ENCODE measurements at regions not wholly inside any gene's neighbourhood (a gene's known extent, or its start where the extent isn't known, plus 50 kb on each side); places are given as distances from the start of the nearest gene placed in this dataset.

DNA sequence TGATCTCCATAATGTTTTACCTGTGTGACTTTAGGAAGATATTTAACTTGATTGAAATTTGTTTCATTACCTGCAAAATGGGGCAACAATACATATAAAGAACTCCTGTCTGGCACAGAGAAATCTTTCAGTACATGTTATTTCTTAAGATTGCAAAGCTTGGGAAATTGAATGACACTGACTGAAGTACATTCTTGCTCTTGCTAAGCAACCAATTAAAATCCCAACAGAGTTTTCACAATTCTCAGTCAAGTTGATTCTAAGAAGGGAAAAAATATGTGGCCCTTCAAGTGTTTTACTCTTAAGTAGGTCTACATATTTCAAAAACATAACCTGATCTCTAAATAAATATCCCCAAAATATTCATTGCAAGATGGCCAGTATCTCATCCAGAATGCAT is 2187.0 kb upstream of the ACO1 start:
- Histone ChIP-seq H4K91ac (ENCODE audit: low read length) (no peak overlapping the region), H3K4ac (ENCODE audit: low read depth in 1 of 2, low read length in 2 of 2) (no peak overlapping the region), H3K9ac (ENCODE audit: low read length) (no peak overlapping the region), H2AK5ac (ENCODE audit: low read length, severe bottlenecking) (no peak overlapping the region), H3K27me3 (ENCODE audit: control insufficient read depth in 1 of 2, insufficient read depth in 1 of 2, low read length in 2 of 2) (no peaks in the 10 kb centered on the region), H3K27ac (ENCODE audit: low read length, poor library complexity, severe bottlenecking) (no peak overlapping the region), H2BK120ac (ENCODE audit: low read depth, low read length) (no peak overlapping the region), H3K4me2 (ENCODE audit: low read length, poor library complexity, severe bottlenecking) (no peak overlapping the region), H2BK5ac (ENCODE audit: low read depth, low read length, poor library complexity, severe bottlenecking) (no peak overlapping the region), H3K14ac (ENCODE audit: low read length in 2 of 2) (no peak overlapping the region), H2BK12ac (ENCODE audit: low read length in 2 of 2) (no peak overlapping the region), H2AFZ (ENCODE audit: low read depth, low read length) (no peak overlapping the region), H3K79me1 (replicated peaks; ENCODE audit: low read length, poor library complexity, severe bottlenecking) (no peaks in the 10 kb centered on the region), H3K18ac (ENCODE audit: low read depth in 1 of 2, low read length in 2 of 2) (no peak overlapping the region), H3K23ac (ENCODE audit: low read length in 2 of 2) (no peak overlapping the region), H3K4me1 (ENCODE audit: control insufficient read depth, insufficient read depth, low read depth, low read length) (no peaks in the 10 kb centered on the region), H3K9me3 (ENCODE audit: control insufficient read depth, low read length) (no peaks in the 10 kb centered on the region), H4K8ac (ENCODE audit: low read length) (no peak overlapping the region), H3K36me3 (ENCODE audit: control insufficient read depth in 1 of 2, insufficient read depth in 2 of 2, low read depth in 1 of 2, low read length in 2 of 2) (no peaks in the 10 kb centered on the region), H3K4me3 (ENCODE audit: insufficient read depth in 1 of 2, low read depth in 1 of 2, low read length in 2 of 2) (no peak overlapping the region), H2BK15ac (ENCODE audit: low read depth, poor library complexity, severe bottlenecking) (no peak overlapping the region)
- no peak for DNase-seq

DNA sequence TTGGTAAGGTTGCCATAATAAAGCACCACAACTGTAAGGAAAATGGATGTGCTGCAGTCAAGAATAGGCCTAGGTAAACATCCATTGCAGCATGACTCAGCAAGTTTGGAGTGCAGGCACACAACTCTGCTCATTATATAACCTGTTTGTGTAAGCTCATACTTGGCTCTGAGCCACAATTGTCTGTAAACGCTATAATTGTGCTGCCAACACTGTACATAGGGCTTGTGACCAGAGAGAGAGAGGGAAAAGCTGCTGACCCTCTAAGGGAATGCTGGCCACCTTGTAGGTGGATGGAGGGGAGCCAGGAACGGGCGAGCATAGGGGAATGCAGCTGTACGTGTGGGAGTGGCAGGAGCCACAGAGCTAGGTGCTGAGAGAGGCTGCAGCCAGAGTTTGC is 2186.5 kb upstream of the ACO1 start:
- no peak overlapping the region for H2AFZ ChIP-seq (ENCODE audit: low read depth, low read length)
- H3K4me2 ChIP-seq (ENCODE audit: low read length, poor library complexity, severe bottlenecking) = no peak overlapping the region
- 85% methylated on average over 3 of the region's 4 CpGs for WGBS
- no peak overlapping the region for H2BK5ac ChIP-seq (ENCODE audit: low read depth, low read length, poor library complexity, severe bottlenecking)
- no peak overlapping the region for H3K4ac ChIP-seq (ENCODE audit: low read depth in 1 of 2, low read length in 2 of 2)
- H3K18ac ChIP-seq (ENCODE audit: low read depth in 1 of 2, low read length in 2 of 2) = no peak overlapping the region
- no peak overlapping the region for H2BK120ac ChIP-seq (ENCODE audit: low read depth, low read length)
- no peaks in the 10 kb centered on the region for H3K79me1 ChIP-seq (replicated peaks; ENCODE audit: low read length, poor library complexity, severe bottlenecking)
- no peak overlapping the region for H2AK5ac ChIP-seq (ENCODE audit: low read length, severe bottlenecking)
- no peak overlapping the region for H2BK12ac ChIP-seq (ENCODE audit: low read length in 2 of 2)
- no peaks in the 10 kb centered on the region for H3K9me3 ChIP-seq (ENCODE audit: control insufficient read depth, low read length)
- no peaks in the 10 kb centered on the region for H3K27me3 ChIP-seq (ENCODE audit: control insufficient read depth in 1 of 2, insufficient read depth in 1 of 2, low read length in 2 of 2)
- H3K14ac ChIP-seq (ENCODE audit: low read length in 2 of 2) = no peak overlapping the region
- DNase-seq = no peak
- H3K27ac ChIP-seq (ENCODE audit: low read length, poor library complexity, severe bottlenecking) = no peak overlapping the region
- H3K23ac ChIP-seq (ENCODE audit: low read length in 2 of 2) = no peak overlapping the region
- no peak overlapping the region for H2BK15ac ChIP-seq (ENCODE audit: low read depth, poor library complexity, severe bottlenecking)
- no peak overlapping the region for H4K8ac ChIP-seq (ENCODE audit: low read length)
- H4K91ac ChIP-seq (ENCODE audit: low read length) = no peak overlapping the region
- H3K4me3 ChIP-seq (ENCODE audit: insufficient read depth in 1 of 2, low read depth in 1 of 2, low read length in 2 of 2) = no peak overlapping the region
- no peaks in the 10 kb centered on the region for H3K36me3 ChIP-seq (ENCODE audit: control insufficient read depth in 1 of 2, insufficient read depth in 2 of 2, low read depth in 1 of 2, low read length in 2 of 2)
- H3K4me1 ChIP-seq (ENCODE audit: control insufficient read depth, insufficient read depth, low read depth, low read length) = no peaks in the 10 kb centered on the region
- H3K9ac ChIP-seq (ENCODE audit: low read length) = no peak overlapping the region

DNA sequence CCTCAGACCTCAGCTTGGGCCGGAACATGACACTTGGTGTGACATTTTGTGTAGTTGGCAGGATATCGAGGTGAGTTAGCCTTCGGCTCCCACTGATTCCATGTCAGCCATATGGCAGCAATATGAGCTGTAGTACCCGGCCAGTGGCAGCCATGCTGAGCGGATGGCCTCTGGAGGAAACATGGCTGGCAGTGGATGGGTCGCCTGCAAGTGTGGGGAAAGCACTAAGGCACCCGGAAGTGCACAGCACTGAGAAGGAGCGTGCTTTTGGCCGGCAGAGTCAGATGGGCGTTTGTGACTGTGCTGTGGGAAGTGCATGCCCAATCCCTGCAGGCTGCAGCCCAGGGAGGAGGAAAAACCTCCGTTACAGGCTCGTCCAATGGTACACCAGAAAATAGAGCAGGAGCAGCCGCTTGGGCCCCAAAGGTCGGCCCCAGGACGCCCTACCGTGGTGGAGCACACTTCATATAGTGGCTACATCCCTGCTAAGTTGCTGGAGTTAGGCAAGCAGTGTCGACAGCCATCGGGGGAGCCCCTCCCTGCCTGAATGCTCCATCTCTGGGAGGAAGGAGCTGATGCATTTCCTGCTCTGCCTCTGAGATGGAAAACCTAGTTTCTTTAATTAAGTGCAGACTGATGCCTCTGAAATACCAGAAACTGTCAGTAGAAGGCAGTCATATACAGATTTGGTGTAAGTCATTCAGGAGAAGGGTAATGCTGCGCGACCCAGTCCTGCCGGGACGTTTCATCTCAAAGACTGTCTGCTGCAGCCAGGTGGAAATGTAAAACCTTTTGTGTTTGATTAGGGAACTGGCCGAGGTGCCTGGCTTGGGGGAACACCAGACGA is 2185.8 kb upstream of the ACO1 start:
- Histone ChIP-seq H3K18ac (ENCODE audit: low read depth in 1 of 2, low read length in 2 of 2) (no peak overlapping the region), H3K9ac (ENCODE audit: low read length) (no peak overlapping the region), H2BK15ac (ENCODE audit: low read depth, poor library complexity, severe bottlenecking) (no peak overlapping the region), H2BK5ac (ENCODE audit: low read depth, low read length, poor library complexity, severe bottlenecking) (no peak overlapping the region), H3K4me1 (ENCODE audit: control insufficient read depth, insufficient read depth, low read depth, low read length) (no peaks in the 10 kb centered on the region), H3K14ac (ENCODE audit: low read length in 2 of 2) (no peak overlapping the region), H3K27ac (ENCODE audit: low read length, poor library complexity, severe bottlenecking) (no peak overlapping the region), H2BK12ac (ENCODE audit: low read length in 2 of 2) (no peak overlapping the region), H3K4ac (ENCODE audit: low read depth in 1 of 2, low read length in 2 of 2) (no peak overlapping the region), H3K9me3 (ENCODE audit: control insufficient read depth, low read length) (no peaks in the 10 kb centered on the region), H4K8ac (ENCODE audit: low read length) (no peak overlapping the region), H2AK5ac (ENCODE audit: low read length, severe bottlenecking) (no peak overlapping the region), H2AFZ (ENCODE audit: low read depth, low read length) (no peak overlapping the region), H3K4me2 (ENCODE audit: low read length, poor library complexity, severe bottlenecking) (no peak overlapping the region), H3K36me3 (ENCODE audit: control insufficient read depth in 1 of 2, insufficient read depth in 2 of 2, low read depth in 1 of 2, low read length in 2 of 2) (no peaks in the 10 kb centered on the region), H3K79me1 (replicated peaks; ENCODE audit: low read length, poor library complexity, severe bottlenecking) (no peaks in the 10 kb centered on the region), H3K27me3 (ENCODE audit: control insufficient read depth in 1 of 2, insufficient read depth in 1 of 2, low read length in 2 of 2) (no peaks in the 10 kb centered on the region), H3K4me3 (ENCODE audit: insufficient read depth in 1 of 2, low read depth in 1 of 2, low read length in 2 of 2) (no peak overlapping the region), H4K91ac (ENCODE audit: low read length) (no peak overlapping the region), H3K23ac (ENCODE audit: low read length in 2 of 2) (no peak overlapping the region), H2BK120ac (ENCODE audit: low read depth, low read length) (no peak overlapping the region)
- 82% methylated on average over 24 of the region's 24 CpGs for WGBS
- no peak for DNase-seq

DNA sequence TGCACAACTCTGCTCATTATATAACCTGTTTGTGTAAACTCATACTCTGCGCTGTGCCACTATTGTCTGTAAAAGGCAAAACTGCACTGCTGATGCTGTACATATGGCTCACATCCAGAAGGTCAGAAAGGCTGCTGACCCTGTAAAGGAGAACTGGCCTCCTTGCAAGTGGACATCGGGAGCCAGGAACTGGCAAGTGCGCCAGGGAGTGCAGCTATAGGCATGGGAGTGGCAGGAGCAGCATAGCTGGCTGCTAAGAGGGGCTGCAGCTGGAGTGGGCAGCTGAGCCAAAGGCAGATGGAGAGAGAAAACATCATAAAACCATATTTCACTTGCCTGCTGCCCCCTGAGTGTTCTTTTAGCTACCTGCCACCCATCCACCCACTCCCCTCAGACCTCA is 2183.4 kb upstream of the ACO1 start:
- no peak overlapping the region for H3K23ac ChIP-seq (ENCODE audit: low read length in 2 of 2)
- no peaks in the 10 kb centered on the region for H3K4me1 ChIP-seq (ENCODE audit: control insufficient read depth, insufficient read depth, low read depth, low read length)
- no peak overlapping the region for H3K14ac ChIP-seq (ENCODE audit: low read length in 2 of 2)
- H3K4me3 ChIP-seq (ENCODE audit: insufficient read depth in 1 of 2, low read depth in 1 of 2, low read length in 2 of 2) = no peak overlapping the region
- no peaks in the 10 kb centered on the region for H3K27me3 ChIP-seq (ENCODE audit: control insufficient read depth in 1 of 2, insufficient read depth in 1 of 2, low read length in 2 of 2)
- 96% methylated on average over 3 of the region's 3 CpGs for WGBS
- no peak overlapping the region for H3K18ac ChIP-seq (ENCODE audit: low read depth in 1 of 2, low read length in 2 of 2)
- H3K79me1 ChIP-seq (replicated peaks; ENCODE audit: low read length, poor library complexity, severe bottlenecking) = no peaks in the 10 kb centered on the region
- H3K9me3 ChIP-seq (ENCODE audit: control insufficient read depth, low read length) = no peaks in the 10 kb centered on the region
- H2AFZ ChIP-seq (ENCODE audit: low read depth, low read length) = no peak overlapping the region
- H2BK15ac ChIP-seq (ENCODE audit: low read depth, poor library complexity, severe bottlenecking) = no peak overlapping the region
- H4K8ac ChIP-seq (ENCODE audit: low read length) = no peak overlapping the region
- H2BK5ac ChIP-seq (ENCODE audit: low read depth, low read length, poor library complexity, severe bottlenecking) = no peak overlapping the region
- H3K4me2 ChIP-seq (ENCODE audit: low read length, poor library complexity, severe bottlenecking) = no peak overlapping the region
- H2BK12ac ChIP-seq (ENCODE audit: low read length in 2 of 2) = no peak overlapping the region
- no peak overlapping the region for H2AK5ac ChIP-seq (ENCODE audit: low read length, severe bottlenecking)
- H3K27ac ChIP-seq (ENCODE audit: low read length, poor library complexity, severe bottlenecking) = no peak overlapping the region
- no peaks in the 10 kb centered on the region for H3K36me3 ChIP-seq (ENCODE audit: control insufficient read depth in 1 of 2, insufficient read depth in 2 of 2, low read depth in 1 of 2, low read length in 2 of 2)
- H2BK120ac ChIP-seq (ENCODE audit: low read depth, low read length) = no peak overlapping the region
- no peak overlapping the region for H4K91ac ChIP-seq (ENCODE audit: low read length)
- H3K4ac ChIP-seq (ENCODE audit: low read depth in 1 of 2, low read length in 2 of 2) = no peak overlapping the region
- no peak overlapping the region for H3K9ac ChIP-seq (ENCODE audit: low read length)
- DNase-seq = no peak
